ENCODE measurements at regions not wholly inside any gene's neighbourhood (a gene's known extent, or its start where the extent isn't known, plus 50 kb on each side); places are given as distances from the start of the nearest gene placed in this dataset.

GRCh38 chr11:71341596-71341995 is 89.2 kb upstream of the SHANK2 start:
- no peak for DNase-seq (ENCODE audit: low read depth, low spot score)
- H3K4me3 ChIP-seq (ENCODE audit: low read depth, low read length): no peak overlapping the region
- no peak for TF ChIP-seq CTCF (IDR thresholded peaks at IDR 0.05; ENCODE audit: insufficient read depth, low read length, missing control alignments)
- POLR2A ChIA-PET: no interaction called here
- CTCF ChIA-PET: interaction anchor here (1.1 kb wide), 1 partner anchor 17 kb away, joined by 3 read pairs; no protein-coding TSS in a partner anchor

GRCh38 chr11:71341173-71341572 is 88.8 kb upstream of the SHANK2 start:
- DNase-seq (ENCODE audit: low read depth, low spot score): no peak
- TF ChIP-seq CTCF (IDR thresholded peaks at IDR 0.05; ENCODE audit: insufficient read depth, low read length, missing control alignments): no peak
- CTCF ChIA-PET: no interaction called here
- no peak overlapping the region for H3K4me3 ChIP-seq (ENCODE audit: low read depth, low read length)
- POLR2A ChIA-PET: no interaction called here

- TF ChIP-seq CTCF (IDR thresholded peaks at IDR 0.05; ENCODE audit: insufficient read depth, low read length, missing control alignments): no peak
- H3K4me3 ChIP-seq (ENCODE audit: low read depth, low read length): no peak overlapping the region
- POLR2A ChIA-PET: no interaction called here
- CTCF ChIA-PET: interaction anchor here (2.2 kb wide), 1 partner anchor 11 kb away, joined by 5 read pairs; no protein-coding TSS in a partner anchor
- no peak for DNase-seq (ENCODE audit: low read depth, low spot score)
These were observed 87.8 kb upstream of the SHANK2 start for GRCh38 chr11:71340086-71340606.

- no peak for DNase-seq (ENCODE audit: low read depth, low spot score)
- ChIA-PET CTCF (interaction anchor here (2.2 kb wide), 1 partner anchor 11 kb away, joined by 5 read pairs; no protein-coding TSS in a partner anchor), POLR2A (no interaction called here)
- H3K4me3 ChIP-seq (ENCODE audit: low read depth, low read length): no peak overlapping the region
- no peak for TF ChIP-seq CTCF (IDR thresholded peaks at IDR 0.05; ENCODE audit: insufficient read depth, low read length, missing control alignments)
These were observed 87.1 kb upstream of the SHANK2 start for GRCh38 chr11:71339396-71339881.

- TF ChIP-seq CTCF (IDR thresholded peaks at IDR 0.05; ENCODE audit: insufficient read depth, low read length, missing control alignments): no peak
These were observed 86.5 kb upstream of the SHANK2 start for GRCh38 chr11:71338801-71339395.

GRCh38 chr11:71336996-71337754 is 84.8 kb upstream of the SHANK2 start:
- ChIA-PET CTCF (no interaction called here), POLR2A (no interaction called here)
- TF ChIP-seq CTCF (IDR thresholded peaks at IDR 0.05; ENCODE audit: insufficient read depth, low read length, missing control alignments): no peak
- H3K4me3 ChIP-seq (ENCODE audit: low read depth, low read length): no peak overlapping the region
- no peak for DNase-seq (ENCODE audit: low read depth, low spot score)

More at GRCh38 chr11:71338801-71339395, 86.5 kb upstream of the SHANK2 start:
- ChIA-PET CTCF (interaction anchor here (0.6 to 2.2 kb wide), 2 partner anchors 10 to 170 kb away, joined by 4 to 5 read pairs; no protein-coding TSS in a partner anchor), POLR2A (no interaction called here)
- no peak overlapping the region for H3K4me3 ChIP-seq (ENCODE audit: low read depth, low read length)
- DNase-seq (ENCODE audit: low read depth, low spot score): no peak
